ENCODE measurements at regions not wholly inside any gene's neighbourhood (a gene's known extent, or its start where the extent isn't known, plus 50 kb on each side); places are given as distances from the start of the nearest gene placed in this dataset.
"Not testable (repeated sequence)": the region's sequence is repeated elsewhere in the genome, so short reads cannot be mapped to it uniquely, and the experiment has no call there.

DNA sequence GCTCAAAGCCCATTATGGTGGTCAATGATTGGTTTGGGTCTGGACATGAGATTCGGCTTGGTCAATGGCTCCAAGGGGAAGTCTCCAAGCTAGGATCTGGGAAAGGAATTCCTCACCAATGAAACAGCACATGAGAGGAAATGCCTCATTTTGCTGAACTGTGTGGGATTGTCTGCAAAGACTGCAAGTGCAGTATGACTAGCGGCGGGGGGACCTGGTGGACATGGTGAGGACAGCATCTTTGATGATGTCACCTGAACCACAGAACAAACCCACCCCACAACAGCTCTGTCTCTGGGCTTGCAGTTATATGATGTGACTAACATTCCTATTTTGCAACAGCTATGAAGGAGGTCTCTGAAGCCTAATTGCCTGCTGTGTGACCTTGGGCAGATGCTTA lies 50.6 kb upstream of the NKD1 start:
- intact Hi-C loops (cut with micrococcal nuclease): no loop called here

DNA sequence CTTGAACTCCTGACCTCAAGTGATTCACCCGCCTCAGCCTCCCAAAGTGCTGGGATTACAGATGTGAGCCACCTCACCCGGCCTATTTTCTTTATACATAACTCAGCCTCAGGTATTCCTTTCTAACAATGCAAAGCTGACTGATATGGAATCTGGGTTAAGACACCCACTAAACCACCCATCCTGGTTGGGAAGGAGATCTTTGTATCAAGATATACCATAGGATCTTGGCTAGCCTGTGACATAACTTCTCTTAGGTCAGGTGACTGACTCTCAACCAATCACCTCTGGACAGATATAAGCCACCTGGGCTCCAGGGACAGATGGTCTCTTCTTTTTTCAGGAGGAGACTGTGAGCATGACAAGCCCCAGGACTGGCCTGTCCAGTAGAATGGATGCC lies 51.2 kb upstream of the NKD1 start:
- intact Hi-C loops (cut with micrococcal nuclease): no loop called here

DNA sequence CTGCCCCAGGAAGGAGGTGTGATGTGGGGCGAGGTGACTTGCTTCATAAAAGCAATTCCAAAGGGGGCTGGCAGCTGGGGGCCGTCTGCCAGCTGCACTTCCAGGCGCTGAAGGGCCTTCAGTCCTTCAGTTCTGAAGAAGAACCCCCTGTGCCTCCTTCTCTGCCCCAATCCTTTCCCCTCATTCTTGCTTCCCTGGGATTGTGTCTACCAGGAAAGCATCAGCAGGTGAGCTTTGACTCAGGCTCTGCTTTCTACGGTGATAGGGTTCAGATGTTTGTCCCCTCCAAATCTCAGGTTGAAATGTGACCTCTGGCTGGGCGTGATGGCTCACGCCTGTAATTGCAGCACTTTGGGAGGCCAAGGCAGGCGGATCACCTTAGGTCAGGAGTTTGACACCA lies 52.5 kb upstream of the NKD1 start:
- intact Hi-C loops (cut with micrococcal nuclease): no loop called here

DNA sequence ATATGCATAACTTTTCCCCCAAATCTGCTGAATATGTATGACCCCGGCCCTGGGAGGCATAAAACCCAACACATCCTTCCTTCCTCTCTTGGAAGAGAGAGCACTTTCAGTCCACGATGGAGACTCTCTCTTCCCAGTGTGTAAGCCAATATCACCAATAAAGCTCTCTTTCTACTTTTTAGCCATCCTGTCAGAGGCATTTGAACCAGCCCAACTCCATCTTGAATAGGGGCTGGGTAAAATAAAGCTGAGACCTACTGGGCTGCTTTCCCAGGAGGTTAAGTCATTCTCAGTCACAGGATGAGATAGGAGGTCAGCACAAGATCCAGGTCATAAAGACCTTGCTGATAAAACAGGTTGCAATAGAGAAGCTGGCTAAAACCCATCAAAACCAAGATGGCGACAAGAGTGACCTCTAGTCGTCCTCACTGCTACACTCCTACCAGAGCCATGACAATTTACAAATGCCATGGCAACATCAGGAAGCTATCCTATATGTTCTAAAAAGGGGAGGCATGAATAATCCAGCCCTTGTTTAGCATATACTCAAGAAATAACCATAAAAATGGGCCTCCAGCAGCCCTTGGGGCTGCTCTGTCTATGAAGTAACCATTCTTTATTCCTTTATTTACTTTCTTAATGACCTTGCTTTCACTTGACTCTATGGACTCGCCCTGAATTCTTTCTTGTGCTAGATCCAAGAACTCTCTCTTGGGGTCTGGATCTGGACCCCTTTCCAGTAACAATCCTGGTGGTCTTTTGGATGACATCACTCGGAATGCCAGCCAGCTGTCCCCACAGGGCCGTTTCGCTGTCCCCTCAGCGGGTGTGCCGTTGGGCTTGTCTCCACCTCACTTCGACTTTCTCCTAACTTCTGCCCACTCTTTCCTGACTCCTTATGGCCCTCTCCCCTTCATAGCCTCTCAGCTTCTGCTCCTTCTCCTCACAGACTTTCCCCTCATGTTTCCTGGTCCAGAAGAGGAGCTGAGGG lies 53.4 kb upstream of the NKD1 start:
- intact Hi-C loops (cut with micrococcal nuclease): no loop called here

DNA sequence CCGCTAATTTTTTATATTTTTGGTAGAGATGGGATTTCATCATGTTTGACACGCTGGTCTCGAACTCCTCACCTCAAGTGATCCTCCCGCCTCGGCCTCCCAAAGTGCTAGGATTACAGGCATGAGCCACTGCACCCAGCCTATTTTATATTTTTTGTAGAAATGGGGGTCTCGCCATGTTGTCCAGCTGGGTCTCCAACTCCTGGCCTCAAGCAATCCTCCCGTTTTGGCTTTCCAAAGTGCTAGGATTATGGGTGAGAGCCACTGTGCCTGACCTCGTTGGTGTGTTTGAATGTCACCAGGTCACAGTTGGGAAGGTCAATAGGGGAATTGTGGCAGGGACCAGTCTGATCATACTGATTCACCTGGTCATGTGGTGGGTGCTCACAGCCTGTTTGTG lies 56.7 kb upstream of the NKD1 start:
- intact Hi-C loops (cut with micrococcal nuclease): no loop called here

DNA sequence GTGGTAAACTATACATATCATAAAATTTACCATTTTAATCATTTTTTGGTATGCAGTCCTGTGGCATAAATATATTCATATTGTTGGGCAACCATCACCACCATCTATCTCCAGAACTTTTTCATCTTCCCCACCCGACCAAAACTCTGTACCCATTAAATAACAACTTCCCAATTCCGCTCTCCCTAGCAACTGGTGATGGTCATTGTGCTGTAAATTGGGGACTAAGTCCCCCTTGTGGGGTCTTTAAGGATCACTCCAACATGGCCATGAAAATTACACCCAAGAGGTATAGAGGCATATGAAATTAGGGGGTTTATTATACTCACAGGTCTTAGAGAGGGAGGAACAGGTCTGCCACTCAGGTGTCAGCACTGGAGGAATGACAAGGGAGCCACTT lies 57.4 kb upstream of the NKD1 start:
- intact Hi-C loops (cut with micrococcal nuclease): no loop called here

DNA sequence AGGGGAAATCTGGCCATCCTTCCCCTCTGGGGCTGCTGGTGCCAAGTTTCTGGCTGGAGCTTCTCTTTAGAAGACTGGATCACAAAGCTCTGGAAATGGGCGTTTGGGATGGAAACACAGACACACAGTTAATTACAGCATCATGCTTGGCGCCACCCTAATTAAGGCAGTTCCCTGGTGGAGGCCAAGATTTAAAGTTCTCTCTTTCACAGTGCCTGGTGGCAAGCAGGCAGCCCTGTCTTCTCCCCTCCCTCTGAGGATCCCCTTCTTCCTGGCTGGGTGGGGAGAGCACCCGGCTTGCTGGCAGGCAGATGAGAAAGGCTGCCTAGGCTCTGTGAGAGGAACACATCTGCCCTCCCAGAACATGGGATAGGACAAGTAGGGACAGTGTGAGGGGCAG lies 59.0 kb upstream of the NKD1 start:
- intact Hi-C loops (cut with micrococcal nuclease): no loop called here

DNA sequence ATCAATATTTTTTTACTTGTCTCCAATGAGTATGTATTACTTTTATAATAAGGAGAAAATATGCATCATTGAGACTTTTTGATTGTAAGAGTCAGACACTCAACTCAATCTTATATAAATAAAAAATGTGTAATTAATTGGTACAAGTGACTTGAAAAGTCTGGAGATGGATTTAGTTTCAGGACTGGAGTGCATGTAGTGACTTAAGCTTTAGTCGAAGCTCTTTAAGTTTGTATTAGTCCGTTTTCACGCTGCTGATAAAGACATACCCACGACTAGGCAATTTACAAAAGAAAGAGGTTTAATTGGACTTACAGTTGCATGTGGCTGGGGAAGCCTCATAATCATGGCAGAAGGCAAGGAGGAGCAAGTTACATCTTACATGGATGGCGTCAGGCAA lies 60.7 kb upstream of the NKD1 start:
- intact Hi-C loops (cut with micrococcal nuclease): no loop called here

DNA sequence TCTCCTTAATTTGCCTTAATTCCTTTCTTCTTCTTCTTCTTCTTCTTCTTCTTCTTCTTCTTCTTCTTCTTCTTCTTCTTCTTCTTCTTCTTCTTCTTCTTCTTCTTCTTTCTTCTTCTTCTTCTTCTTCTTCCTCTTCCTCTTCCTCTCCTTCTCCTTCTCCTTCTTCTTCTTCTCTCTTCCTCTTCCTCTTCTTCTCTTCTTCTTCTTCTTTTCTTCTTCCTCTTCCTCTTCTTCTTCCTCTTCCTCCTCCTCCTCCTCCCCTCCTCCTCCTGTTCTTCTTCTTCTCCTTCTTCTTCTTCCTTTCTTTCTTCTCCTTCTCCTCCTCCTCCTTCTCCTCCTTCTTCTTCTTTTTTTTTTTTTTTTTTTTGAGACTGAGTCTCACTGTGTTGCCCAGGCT lies 62.0 kb upstream of the NKD1 start:
- intact Hi-C loops (cut with micrococcal nuclease): not testable (repeated sequence)

DNA sequence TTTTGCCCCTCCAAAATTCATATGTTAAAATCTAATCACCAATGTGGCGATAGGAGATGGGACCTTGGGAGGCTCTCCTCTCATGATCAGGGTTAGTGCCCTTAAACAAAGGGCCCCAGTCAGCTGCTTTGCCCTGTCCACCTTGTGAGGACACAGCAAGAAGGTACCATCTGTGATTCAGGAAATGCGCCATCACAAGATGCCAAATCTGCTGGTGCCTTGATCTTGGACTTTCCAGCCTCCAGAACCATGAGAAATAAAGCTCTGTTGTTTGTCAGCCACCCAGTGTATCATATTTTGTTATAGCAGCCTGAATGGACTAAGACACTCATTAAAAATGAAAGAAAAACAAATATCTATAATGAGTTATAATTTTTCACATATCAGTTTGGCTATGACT lies 63.0 kb upstream of the NKD1 start:
- intact Hi-C loops (cut with micrococcal nuclease): no loop called here

DNA sequence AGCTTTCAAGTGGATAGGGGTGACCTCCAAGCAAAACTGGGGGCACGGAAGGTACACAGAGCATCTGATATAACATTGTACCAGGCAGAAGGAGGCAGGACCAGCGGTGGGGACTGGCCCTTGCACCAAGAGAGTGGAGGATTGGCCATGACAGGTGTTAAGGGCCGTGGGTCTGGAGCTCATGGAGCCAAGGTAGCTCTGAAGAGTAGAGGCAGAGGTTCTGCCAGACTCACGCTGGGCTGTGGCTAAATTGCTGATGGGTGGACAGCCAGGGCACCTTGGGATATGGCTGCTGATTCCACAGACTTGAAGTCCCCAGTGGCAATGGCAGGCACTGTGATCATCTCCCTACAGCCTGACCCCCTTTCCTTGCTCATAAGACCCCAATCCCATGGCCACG lies 65.9 kb upstream of the NKD1 start:
- intact Hi-C loops (cut with micrococcal nuclease): no loop called here

DNA sequence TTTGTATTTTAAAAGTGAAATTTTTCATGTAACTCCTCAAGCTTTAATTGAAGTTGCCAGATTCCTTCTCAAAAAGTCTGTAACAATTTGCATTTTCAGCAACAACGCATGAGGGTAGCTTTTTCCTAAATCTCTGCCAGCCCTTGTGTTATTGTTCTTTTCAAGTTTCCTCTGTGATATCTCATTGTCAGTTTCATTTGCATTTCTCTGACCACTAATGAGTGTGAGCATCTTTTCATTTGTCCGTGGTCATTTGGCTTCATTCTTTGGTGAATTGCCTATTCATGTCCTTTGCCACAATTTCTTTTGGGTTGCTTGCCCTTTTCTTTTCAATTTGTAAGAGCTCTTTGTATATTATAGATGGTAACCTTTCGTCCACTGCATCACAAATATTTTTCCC lies 68.0 kb upstream of the NKD1 start:
- intact Hi-C loops (cut with micrococcal nuclease): no loop called here

DNA sequence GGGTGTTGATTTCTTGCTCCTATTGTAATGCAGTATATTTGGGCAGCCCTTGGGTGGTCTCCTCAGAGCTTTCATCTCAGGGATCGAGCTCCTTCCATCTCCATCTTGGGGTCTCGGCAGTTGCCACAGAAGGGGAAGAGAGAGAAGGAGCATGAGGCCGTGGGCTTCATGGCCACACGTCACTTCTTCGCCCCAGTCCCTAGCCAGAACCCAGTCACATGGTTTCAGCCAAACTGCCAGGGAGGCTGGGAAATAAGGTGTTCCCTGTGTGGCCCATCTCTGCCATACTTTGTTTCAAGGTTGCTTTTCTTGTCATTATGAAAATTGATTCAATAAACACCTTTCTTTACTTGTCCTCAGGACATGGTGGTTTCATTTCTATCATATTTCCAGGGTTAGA lies 68.4 kb upstream of the NKD1 start:
- intact Hi-C loops (cut with micrococcal nuclease): no loop called here

DNA sequence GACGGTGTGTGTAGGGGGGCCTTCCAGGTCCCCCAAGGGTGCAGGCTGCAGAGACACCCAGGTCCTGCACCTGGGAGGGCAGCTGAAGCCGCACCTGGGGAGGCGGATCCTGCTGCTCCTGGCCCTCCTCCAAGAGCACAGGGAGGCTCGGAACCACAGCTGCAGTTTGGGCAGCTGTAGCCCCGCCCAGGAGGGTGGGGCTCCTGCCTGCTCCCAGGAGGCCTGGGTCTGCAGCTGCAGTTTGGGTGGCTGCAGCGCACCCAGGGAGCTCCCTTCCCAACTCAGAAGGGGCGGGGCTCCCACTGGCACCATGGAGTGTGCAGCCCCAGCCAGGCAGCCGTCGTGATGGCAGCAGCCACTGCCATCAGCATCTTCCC lies 69.4 kb upstream of the NKD1 start:
- intact Hi-C loops (cut with micrococcal nuclease): no loop called here

DNA sequence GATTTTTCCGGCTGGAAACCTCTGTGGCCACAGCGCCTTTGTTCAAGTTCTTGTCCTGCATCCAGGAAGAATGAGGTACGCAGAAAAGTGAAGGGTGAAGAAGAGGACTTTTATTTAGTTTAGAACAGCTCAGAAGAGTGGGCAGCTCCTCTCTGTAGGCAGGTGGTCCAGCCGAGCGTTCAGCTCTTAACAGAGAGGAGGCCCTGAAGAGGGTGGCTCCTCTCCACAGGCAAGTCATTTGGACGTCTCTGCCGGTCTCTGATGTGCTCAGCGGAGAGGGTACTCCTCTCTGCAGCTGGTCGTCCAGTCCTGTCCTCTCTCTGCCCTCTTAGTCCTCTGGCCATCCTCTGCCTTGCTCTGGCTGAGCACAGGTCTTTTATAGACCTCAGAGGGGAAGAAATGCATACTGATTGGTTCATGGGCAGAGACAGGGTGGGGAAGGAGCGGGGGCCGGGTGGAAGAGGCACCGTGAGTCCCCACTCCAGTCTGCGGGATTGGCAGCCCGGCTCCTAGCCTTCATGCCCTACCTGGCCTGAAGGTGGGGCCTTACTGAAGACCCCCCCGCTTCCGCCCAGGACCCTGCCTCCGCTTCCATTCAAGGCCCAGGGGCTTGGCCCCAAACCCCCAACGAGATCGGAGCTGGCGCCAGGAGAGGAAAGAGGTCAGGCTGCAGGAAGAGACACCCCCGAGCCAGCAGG lies 70.0 kb upstream of the NKD1 start:
- intact Hi-C loops (cut with micrococcal nuclease): no loop called here

DNA sequence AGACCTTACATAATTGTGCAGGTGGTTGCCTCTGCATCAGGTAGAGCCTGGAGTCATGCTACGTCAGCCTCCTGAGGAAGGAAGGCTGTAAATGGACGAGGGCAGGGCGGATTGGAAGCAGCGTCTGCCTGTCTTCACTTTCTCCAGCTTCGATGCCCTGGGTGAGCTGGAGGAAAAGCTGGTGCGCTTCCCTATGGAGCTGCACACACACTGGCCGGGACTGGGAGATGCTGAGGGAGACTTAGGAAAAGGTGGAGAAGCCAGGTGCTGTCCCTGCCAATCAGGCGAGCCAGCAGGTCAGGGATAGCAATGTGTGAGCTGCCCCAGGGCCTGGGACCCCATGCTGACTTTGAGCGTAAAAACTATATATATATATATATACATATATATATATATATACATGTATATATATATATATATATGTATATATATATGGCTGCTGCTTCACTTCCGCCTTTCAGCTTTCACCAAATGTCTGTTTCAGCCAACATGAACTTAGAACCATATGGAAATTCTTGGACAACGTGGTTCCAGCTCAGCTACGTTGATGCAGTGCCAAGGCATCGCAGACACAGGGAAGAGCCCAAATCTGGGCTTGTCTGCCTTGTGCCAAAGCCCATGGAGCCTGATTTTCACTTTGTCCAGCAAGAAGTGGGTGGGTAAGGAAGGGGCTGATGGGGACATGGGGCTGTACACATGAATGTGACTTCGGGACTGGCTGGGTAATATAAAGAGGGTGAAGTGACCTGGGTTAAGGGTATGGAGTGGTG lies 71.5 kb upstream of the NKD1 start:
- intact Hi-C loops (cut with micrococcal nuclease): no loop called here

DNA sequence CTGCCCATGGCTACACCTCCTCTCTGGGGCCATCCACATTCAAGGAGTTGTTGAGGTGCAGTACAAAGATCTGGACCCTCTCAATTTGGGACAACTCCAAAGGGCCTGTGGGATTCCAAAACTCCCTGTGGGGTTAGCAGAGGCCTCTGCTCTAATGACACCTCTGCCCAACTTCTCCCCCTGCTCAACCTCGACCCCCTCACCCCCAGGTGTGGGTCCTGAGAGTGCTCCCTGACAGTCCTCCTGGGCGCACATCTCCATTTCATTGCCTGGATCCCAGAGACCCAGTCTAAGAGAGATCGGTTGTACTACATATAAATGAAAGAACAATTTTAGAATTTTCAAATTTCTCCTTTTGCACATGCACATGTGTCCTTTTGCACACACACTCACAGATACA lies 73.0 kb upstream of the NKD1 start:
- intact Hi-C loops (cut with micrococcal nuclease): no loop called here

DNA sequence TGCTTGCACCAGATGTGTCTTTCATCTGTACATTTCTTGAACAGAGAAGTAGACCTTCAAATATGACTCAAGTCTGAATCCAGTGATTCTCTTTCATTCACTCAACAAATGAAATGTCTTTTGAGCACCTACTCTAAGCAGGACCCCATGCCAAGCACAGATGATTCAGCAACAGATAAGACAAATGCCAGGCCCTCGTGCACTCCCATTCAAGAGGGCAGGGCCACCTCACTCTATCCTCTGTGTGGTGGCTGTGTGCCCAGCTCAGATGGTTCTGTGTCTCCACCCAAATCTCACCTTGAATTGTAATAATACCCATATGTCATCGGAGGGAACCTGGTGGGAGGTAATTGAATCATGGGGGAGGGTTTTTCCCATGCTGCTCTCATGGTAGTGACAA lies 74.1 kb upstream of the NKD1 start:
- intact Hi-C loops (cut with micrococcal nuclease): no loop called here

DNA sequence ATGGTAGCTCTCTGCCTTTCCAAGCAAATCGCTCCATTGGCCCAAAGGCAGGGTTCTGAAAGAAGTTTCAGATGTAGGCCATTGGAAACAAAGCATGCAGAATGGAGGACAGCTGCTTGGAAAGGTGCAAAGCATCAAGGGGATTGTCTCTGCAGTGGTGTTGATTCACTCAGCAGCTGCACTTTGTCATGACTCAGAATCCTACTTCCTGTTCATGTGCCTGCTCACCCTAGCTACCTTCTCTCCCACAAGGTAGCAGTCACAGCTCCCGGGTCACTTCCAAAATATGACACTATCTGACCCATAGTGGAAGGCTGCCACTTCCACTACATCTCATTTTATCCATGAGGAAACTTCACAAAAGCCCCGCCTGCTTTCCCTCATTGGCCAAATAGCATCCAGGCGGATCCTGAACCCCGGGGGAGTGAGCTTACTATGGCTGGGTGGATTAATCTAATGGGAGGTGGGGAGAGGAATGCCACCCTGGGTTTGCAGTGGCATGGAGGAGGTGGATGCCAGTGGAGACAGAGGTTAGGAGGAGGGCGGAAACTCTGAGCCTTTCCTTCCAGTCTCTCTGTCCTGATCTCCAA lies 74.7 kb upstream of the NKD1 start:
- intact Hi-C loops (cut with micrococcal nuclease): no loop called here

DNA sequence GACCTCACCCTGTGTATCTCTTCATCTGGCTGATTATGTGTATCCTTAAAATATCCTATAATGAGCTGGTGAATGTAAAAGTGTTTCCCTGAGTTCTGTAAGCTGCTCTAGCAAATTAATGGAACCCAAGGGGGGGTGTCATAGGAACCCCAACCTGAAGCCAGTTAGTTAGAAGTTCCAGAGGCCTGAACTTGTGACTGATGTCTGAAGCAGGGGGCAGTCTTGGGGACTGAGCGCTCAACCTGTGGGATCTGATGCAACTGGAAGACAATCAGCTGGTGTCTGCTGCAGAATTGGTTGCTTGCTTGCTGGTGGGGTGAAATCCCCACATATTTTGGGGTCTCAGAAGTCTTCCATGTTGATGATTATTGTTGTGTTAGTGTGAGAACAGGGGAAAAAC lies 75.7 kb upstream of the NKD1 start:
- intact Hi-C loops (cut with micrococcal nuclease): no loop called here

DNA sequence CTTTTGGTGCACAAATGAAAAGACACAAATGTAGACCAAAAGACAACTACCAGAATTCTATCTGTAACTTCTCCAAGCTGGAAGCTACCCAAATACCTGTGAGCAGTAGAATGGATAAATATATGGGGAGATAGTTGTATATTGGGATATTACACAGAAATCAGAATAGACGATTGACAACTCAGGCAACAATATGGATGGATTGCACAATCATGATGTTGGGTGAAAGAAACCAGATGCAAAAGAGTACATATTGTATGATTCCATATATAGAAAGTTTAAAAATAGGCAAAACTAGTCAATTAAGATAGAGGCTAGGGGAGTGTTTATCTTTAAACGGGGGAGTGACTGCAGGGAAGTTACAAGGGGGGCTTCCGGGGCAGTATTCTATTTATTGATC lies 77.5 kb upstream of the NKD1 start:
- intact Hi-C loops (cut with micrococcal nuclease): no loop called here

Measured in T-helper 1 cell treated with Interleukin-12 subunit alpha and Interleukin-12 subunit beta and Interleukin-4 antibody, amounts not matched to agents 30 ng/mL and 1 ng/mL, for 36 hours (primary cell).